Left ventricle myocardium superior (tissue), 1 donor: ENCODE measurements at regions not wholly inside any gene's neighbourhood (a gene's known extent, or its start where the extent isn't known, plus 50 kb on each side); places are given as distances from the start of the nearest gene placed in this dataset.

Experiments
- ATAC-seq: fragments of 200-7000 bp; cut with Tn5 transposase; one replicate; pipeline ENCODE4 v1.9.1; 2020; ENCODE audit warnings: mild to moderate bottlenecking, moderate library complexity
- DNase-seq: peaks from one replicate; pipeline ENCODE4 v3.0.0-alpha.2; 2020
- intact Hi-C: fragments of 100-400 bp; cut with micrococcal nuclease; formaldehyde crosslinking; loops from one replicate; pipeline ENCODE4 v1.11.0; 2022
- donor health status: DM: no; HTN: yes; CAD: no; lungs with severe emphysema.

GRCh38 chr4:17313194-17313593, 198.7 kb downstream of the QDPR start:
- ATAC-seq = peak; percentile 86
- intact Hi-C loops = no loop called here
- DNase-seq = no peak

GRCh38 chr4:17310269-17310652, 201.6 kb downstream of the QDPR start:
- no peak for DNase-seq
- intact Hi-C loops = no loop called here
- ATAC-seq = no peak

GRCh38 chr4:17309567-17310268, 202.2 kb downstream of the QDPR start:
- no peak for ATAC-seq
- DNase-seq = no peak
- intact Hi-C loops = no loop called here

- ATAC-seq (no peak), DNase-seq (no peak)
- intact Hi-C loops = no loop called here
These were observed 210.0 kb downstream of the QDPR start for GRCh38 chr4:17301869-17302268.

- intact Hi-C loops = no loop called here
- no peak for ATAC-seq
- no peak for DNase-seq
These were observed 210.6 kb downstream of the QDPR start for GRCh38 chr4:17301266-17301665.

GRCh38 chr4:17296921-17297890, 214.7 kb downstream of the QDPR start:
- DNase-seq (no peak), ATAC-seq (no peak)

GRCh38 chr4:17293901-17294300, 218.0 kb downstream of the QDPR start:
- intact Hi-C loops = no loop called here
- no peak for ATAC-seq
- no peak for DNase-seq

More at GRCh38 chr4:17296921-17297890, 214.7 kb downstream of the QDPR start:
- intact Hi-C loops = no loop called here

GRCh38 chr4:17288151-17288550, 223.7 kb downstream of the QDPR start:
- ATAC-seq (no peak), DNase-seq (no peak)
- intact Hi-C loops = no loop called here

- no peak for DNase-seq
- no peak for ATAC-seq
- intact Hi-C loops = no loop called here
These were observed 225.0 kb downstream of the QDPR start for GRCh38 chr4:17286752-17287460.

GRCh38 chr4:17285747-17286146, 226.1 kb downstream of the QDPR start:
- DNase-seq = no peak
- ATAC-seq = no peak
- intact Hi-C loops = no loop called here

GRCh38 chr4:17284323-17285175, 227.3 kb downstream of the QDPR start:
- DNase-seq (peak; percentile 41), ATAC-seq (peak; percentile 81)
- intact Hi-C loops = no loop called here

- intact Hi-C loops = no loop called here
- ATAC-seq = peak; percentile 66
- DNase-seq = peak; percentile 47
These were observed 228.1 kb downstream of the QDPR start for GRCh38 chr4:17283832-17284231.

GRCh38 chr4:17283251-17283650, 228.6 kb downstream of the QDPR start:
- DNase-seq (no peak), ATAC-seq (no peak)
- intact Hi-C loops = no loop called here

- ATAC-seq = peak; percentile 40
- DNase-seq = no peak
- intact Hi-C loops = no loop called here
These were observed 231.4 kb downstream of the QDPR start for GRCh38 chr4:17280261-17281018.

- intact Hi-C loops = no loop called here
- ATAC-seq (peak; percentile 73), DNase-seq (peak; percentile 50)
These were observed 235.1 kb downstream of the QDPR start for GRCh38 chr4:17276776-17277175.

GRCh38 chr4:17275836-17276235, 236.1 kb downstream of the QDPR start:
- DNase-seq = no peak
- ATAC-seq = no peak
- intact Hi-C loops = no loop called here

GRCh38 chr4:17273047-17273446, 238.8 kb downstream of the QDPR start:
- DNase-seq = no peak
- intact Hi-C loops = no loop called here
- peak; percentile 63 for ATAC-seq

GRCh38 chr4:17272154-17272553, 239.7 kb downstream of the QDPR start:
- ATAC-seq (no peak), DNase-seq (no peak)
- intact Hi-C loops = no loop called here
